Prostate gland (tissue), 2 donors: ENCODE measurements at regions not wholly inside any gene's neighbourhood (a gene's known extent, or its start where the extent isn't known, plus 50 kb on each side); places are given as distances from the start of the nearest gene placed in this dataset.

ENCODE experiments used
- DNase-seq: peaks from one replicate; pipeline ENCODE4 v3.0.0-alpha.2; 2019; ENCODE audit warnings: low spot score
- H3K27ac ChIP-seq, 2 donors: fragments of 200-600 bp; sonication (generic); 2 replicates each; pipeline ENCODE4 v1.5.1; 2017 to 2019
- H3K27me3 ChIP-seq: fragments of 200-600 bp; sonication (generic); replicated peaks from 2 replicates; pipeline ENCODE4 v1.5.1; 2019; ENCODE audit not compliant: insufficient read depth
- H3K36me3 ChIP-seq, 2 donors: fragments of 200-600 bp; sonication (generic); 1 replicate in 1 of 2; 2 replicates in 1 of 2; pipeline versions ENCODE4 v1.5.1 to v1.8.1; 2017 to 2019
- H3K4me1 ChIP-seq: fragments of 200-600 bp; sonication (generic); replicated peaks from 2 replicates; pipeline ENCODE4 v1.5.1; 2019
- H3K4me3 ChIP-seq, 2 donors: fragments of 200-600 bp; sonication (generic); 2 replicates each; pipeline ENCODE4 v1.5.1; 2017 to 2019
- H3K9me3 ChIP-seq: fragments of 200-600 bp; sonication (generic); 2 replicates; pipeline ENCODE4 v1.5.1; 2017
- POLR2A ChIP-seq: fragments of 450-650 bp; IDR thresholded peaks from one replicate; pipeline ENCODE4 v1.6.1; 2016; ENCODE audit warnings: antibody characterized with exemption, mild to moderate bottlenecking
- POLR2AphosphoS5 ChIP-seq: sonication (generic); formaldehyde crosslinking; IDR thresholded peaks from one replicate; pipeline ENCODE4 v1.6.1; 2017; ENCODE audit warnings: antibody characterized with exemption
- WGBS: methylation state at CpG from one replicate; pipeline ENCODE4 v1.1.5; 2018; 5-methylcytosine and 5-hydroxymethylcytosine counted together
- intact Hi-C: fragments of 100-400 bp; cut with DNase I; formaldehyde crosslinking; loops from one replicate; pipeline ENCODE4 v1.14.2; 2022
- TF ChIP-seq, protein P1 (sequence below), 4 experiments: fragments of 200-600 bp in 2 of 4; fragments of 450-650 bp in 2 of 4; sonication (generic) in 2 of 4; IDR thresholded peaks; 1 replicate in 3 of 4; 2 replicates in 1 of 4; pipeline ENCODE4 v1.5.1; 2016 to 2019; ENCODE audit warnings: antibody characterized with exemption in 4 of 4, mild to moderate bottlenecking in 2 of 4, moderate library complexity in 2 of 4

DNA sequence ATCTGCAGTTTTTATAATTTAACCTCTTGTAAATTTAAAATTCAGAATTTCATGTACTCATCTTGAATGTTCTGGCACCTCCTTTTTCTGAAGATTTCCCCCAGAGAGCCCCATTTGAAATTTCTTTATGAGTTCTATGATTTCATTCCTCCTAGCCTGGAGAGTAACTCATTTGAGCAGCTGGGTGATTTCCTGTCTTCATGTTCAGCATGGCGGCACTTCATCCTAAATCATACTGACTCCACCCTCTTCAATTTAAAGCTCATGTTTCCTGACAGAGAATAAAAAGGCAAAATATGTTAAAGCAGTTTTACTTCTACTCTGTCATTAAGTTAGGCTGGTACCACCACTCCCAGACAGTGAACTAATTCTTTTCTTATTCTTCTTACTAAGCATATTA is 250.9 kb upstream of the POU3F2 start:
- H3K9me3 ChIP-seq: no peaks in the 10 kb centered on the region
- no peak for DNase-seq

DNA sequence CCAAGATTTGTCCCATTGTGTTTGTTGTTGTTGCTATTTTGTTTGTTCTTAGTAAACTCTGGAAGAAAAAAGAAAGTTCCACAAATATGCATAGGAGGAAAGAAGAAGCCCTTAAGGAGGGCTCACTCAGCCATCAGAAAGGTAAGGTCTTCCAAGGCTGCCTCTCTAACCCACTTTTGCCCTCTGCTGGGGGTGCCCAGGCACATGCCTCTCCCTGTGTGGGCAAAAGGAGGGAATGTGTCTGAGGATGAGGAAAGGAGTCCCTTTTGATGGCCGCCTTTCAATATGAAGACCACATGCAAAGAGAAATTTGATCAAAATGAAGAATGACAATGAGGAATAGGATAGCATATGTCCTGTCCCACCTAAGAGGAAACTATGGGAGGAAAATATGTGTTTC is 248.2 kb upstream of the POU3F2 start:
- no peaks in the 10 kb centered on the region for H3K27me3 ChIP-seq
- H3K4me1 ChIP-seq: no peaks in the 10 kb centered on the region
- no peaks in the 10 kb centered on the region for H3K9me3 ChIP-seq
- H3K4me3 ChIP-seq: no peak overlapping the region
- TF ChIP-seq, protein P1, sequence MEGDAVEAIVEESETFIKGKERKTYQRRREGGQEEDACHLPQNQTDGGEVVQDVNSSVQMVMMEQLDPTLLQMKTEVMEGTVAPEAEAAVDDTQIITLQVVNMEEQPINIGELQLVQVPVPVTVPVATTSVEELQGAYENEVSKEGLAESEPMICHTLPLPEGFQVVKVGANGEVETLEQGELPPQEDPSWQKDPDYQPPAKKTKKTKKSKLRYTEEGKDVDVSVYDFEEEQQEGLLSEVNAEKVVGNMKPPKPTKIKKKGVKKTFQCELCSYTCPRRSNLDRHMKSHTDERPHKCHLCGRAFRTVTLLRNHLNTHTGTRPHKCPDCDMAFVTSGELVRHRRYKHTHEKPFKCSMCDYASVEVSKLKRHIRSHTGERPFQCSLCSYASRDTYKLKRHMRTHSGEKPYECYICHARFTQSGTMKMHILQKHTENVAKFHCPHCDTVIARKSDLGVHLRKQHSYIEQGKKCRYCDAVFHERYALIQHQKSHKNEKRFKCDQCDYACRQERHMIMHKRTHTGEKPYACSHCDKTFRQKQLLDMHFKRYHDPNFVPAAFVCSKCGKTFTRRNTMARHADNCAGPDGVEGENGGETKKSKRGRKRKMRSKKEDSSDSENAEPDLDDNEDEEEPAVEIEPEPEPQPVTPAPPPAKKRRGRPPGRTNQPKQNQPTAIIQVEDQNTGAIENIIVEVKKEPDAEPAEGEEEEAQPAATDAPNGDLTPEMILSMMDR (IDR thresholded peaks at IDR 0.05): no peak
- TF ChIP-seq POLR2A (no peak), POLR2AphosphoS5 (no peak)
- H3K36me3 ChIP-seq: no peaks in the 10 kb centered on the region
- WGBS: 57% methylated on average over 1 of the region's 1 CpG
- DNase-seq: no peak
- no peak overlapping the region for H3K27ac ChIP-seq
- intact Hi-C loops: no loop called here

More for the DNA sequence above, 250.9 kb upstream of the POU3F2 start:
- H3K4me3 ChIP-seq: no peak overlapping the region
- H3K36me3 ChIP-seq: no peaks in the 10 kb centered on the region
- no peak overlapping the region for H3K27ac ChIP-seq
- intact Hi-C loops: no loop called here
- 56% methylated on average over 1 of the region's 1 CpG for WGBS
- H3K4me1 ChIP-seq: no peaks in the 10 kb centered on the region
- TF ChIP-seq, protein P1 (IDR thresholded peaks at IDR 0.05): no peak
- no peak for TF ChIP-seq POLR2A
- no peak for TF ChIP-seq POLR2AphosphoS5
- no peaks in the 10 kb centered on the region for H3K27me3 ChIP-seq

DNA sequence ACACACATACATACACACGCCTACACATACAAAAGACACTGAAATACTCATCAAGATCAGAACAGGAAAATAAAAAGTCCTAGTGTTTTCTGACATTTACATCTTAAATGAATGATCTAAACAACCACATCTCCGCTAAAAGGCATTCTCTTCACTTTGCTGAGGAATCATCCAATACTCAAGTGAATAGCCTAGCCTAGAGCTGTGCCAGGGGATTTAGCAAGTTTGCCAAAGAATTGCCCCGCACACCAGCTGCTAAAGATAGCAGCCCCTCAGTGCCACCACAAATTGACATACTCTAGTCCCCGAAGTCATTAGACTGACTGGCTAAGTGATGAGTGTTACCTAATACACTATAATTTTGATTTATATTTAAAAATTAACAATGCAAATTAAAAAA is 246.8 kb upstream of the POU3F2 start:
- WGBS: 65% methylated on average over 4 of the region's 4 CpGs

DNA sequence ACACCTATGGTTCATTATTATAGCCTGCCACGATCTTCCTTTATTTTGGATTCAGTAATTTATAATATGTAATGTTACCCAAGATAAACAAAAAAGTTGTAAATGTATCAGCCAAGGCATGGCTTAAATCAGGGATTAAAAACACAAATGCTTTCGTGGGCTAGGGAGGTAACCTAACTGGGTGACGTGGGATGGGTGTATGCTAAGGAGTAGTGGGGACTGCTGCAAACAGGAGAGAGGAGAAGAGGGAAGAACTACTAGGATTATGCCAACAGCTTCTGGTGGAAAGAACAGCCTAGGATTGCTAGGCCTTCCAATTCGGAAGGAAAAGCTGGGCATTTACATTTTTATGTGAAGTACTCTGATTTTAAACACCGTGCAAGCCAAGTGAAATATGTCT is 244.8 kb upstream of the POU3F2 start:
- H3K4me3 ChIP-seq: no peak overlapping the region
- intact Hi-C loops: no loop called here
- H3K9me3 ChIP-seq: no peaks in the 10 kb centered on the region
- 57% methylated on average over 5 of the region's 5 CpGs for WGBS
- H3K27ac ChIP-seq: no peak overlapping the region
- TF ChIP-seq, protein P1 (IDR thresholded peaks at IDR 0.05): no peak
- TF ChIP-seq POLR2A: no peak
- TF ChIP-seq POLR2AphosphoS5: no peak
- H3K4me1 ChIP-seq: no peaks in the 10 kb centered on the region
- H3K36me3 ChIP-seq: no peaks in the 10 kb centered on the region
- H3K27me3 ChIP-seq: no peaks in the 10 kb centered on the region
- no peak for DNase-seq

More for the DNA sequence above, 246.8 kb upstream of the POU3F2 start:
- no peaks in the 10 kb centered on the region for H3K36me3 ChIP-seq
- no peak overlapping the region for H3K4me3 ChIP-seq
- DNase-seq: no peak
- no peak overlapping the region for H3K27ac ChIP-seq
- H3K27me3 ChIP-seq: no peaks in the 10 kb centered on the region
- intact Hi-C loops: no loop called here
- H3K9me3 ChIP-seq: no peaks in the 10 kb centered on the region
- no peaks in the 10 kb centered on the region for H3K4me1 ChIP-seq
- TF ChIP-seq POLR2A (no peak), POLR2AphosphoS5 (no peak)
- TF ChIP-seq, protein P1 (IDR thresholded peaks at IDR 0.05): no peak

DNA sequence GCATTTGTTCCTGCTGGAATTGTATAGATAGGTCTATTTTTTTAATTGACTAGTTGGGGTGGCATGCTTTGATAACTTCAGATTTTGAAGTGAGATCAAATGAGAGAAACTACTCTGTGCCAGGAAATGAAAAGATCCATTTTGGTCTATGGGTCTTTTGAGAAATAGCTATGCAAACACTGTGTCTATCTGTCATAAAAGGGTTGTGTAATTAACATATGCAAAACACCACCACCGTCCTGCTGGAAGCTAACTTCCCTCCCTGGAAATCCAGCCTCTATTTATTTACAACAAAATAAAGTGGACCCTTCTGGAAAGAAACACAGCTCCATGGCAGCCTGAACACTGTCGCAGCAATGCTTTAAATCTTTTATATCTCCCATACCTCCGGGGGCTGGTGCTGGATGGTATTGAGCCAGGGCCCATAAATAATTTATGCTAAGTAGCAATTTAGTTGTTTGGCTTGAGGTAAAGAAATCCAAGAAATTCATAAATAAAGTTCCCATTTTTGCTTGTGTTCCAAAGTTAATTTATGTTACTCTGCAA is 244.2 kb upstream of the POU3F2 start:
- Histone ChIP-seq H3K9me3 (no peaks in the 10 kb centered on the region), H3K4me1 (no peaks in the 10 kb centered on the region), H3K27ac (no peak overlapping the region), H3K27me3 (no peaks in the 10 kb centered on the region), H3K4me3 (no peak overlapping the region), H3K36me3 (no peaks in the 10 kb centered on the region)
- intact Hi-C loops: no loop called here
- no peak for DNase-seq
- TF ChIP-seq POLR2A (no peak), POLR2AphosphoS5 (no peak)
- TF ChIP-seq, protein P1 (IDR thresholded peaks at IDR 0.05): no peak
- WGBS: 25% methylated on average over 3 of the region's 3 CpGs
